ENCODE measurements at regions not wholly inside any gene's neighbourhood (a gene's known extent, or its start where the extent isn't known, plus 50 kb on each side); places are given as distances from the start of the nearest gene placed in this dataset.

DNA sequence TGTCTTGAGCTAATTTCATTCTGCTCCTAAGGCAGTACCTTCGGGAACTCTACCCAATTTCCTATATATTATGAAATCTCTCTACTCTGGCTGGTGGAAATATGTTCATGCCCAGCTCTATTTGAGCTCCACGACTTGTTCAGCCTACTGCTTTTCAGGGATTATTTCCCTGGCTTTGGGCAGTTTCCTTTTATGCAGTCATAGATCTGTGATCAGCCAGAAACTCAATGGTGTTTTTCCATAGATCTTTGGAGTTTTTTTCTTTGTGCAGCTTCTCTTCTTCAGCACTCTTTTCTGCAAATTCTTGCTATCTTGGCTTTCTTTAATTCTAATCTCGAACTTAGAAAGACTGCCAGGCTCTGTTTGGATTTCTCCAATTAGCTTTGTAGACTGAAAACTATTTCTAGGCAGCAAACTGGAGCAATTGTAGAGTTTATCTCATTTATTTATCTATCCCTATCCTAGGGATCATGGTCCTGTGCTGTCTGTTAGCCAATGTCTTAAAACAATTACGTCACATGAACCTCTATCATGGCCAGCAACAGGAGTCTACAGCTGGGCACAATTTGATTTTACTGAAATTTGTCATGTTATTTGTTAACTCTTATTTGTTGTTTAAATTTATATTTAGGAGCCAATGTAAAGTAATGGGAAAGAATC lies 328.4 kb downstream of the BCKDHB start:
- TF ChIP-seq EZH2phosphoT487 (IDR thresholded peaks at IDR 0.05; ENCODE audit: insufficient read depth, low read depth): no peak
- TF ChIP-seq EZH2 (IDR thresholded peaks at IDR 0.05; ENCODE audit: insufficient read depth, poor library complexity, severe bottlenecking): no peak

Data from GM23248 (cell line).